ENCODE measurements at regions not wholly inside any gene's neighbourhood (a gene's known extent, or its start where the extent isn't known, plus 50 kb on each side); places are given as distances from the start of the nearest gene placed in this dataset.

GRCh38 chr4:43379016-43379415, 486.5 kb downstream of the GRXCR1 start:
- FAIRE-seq, result no peak
- TF ChIP-seq TAF1 (IDR thresholded peaks at IDR 0.05; ENCODE audit: borderline replicate concordance, low read depth, low read length) (no peak), POLR2A (IDR thresholded peaks at IDR 0.05; ENCODE audit: low read depth, low read length) (no peak), POLR2AphosphoS5 (IDR thresholded peaks at IDR 0.05; ENCODE audit: low read depth, low read length) (no peak)
- DNase-seq (ENCODE audit: insufficient read length), result no peak

GRCh38 chr4:43380093-43380492, 487.6 kb downstream of the GRXCR1 start:
- TF ChIP-seq POLR2A (IDR thresholded peaks at IDR 0.05; ENCODE audit: low read depth, low read length) (no peak), TAF1 (IDR thresholded peaks at IDR 0.05; ENCODE audit: borderline replicate concordance, low read depth, low read length) (no peak), POLR2AphosphoS5 (IDR thresholded peaks at IDR 0.05; ENCODE audit: low read depth, low read length) (no peak)
- DNase-seq (ENCODE audit: insufficient read length) (no peak), FAIRE-seq (no peak)

GRCh38 chr4:43391069-43391468, 498.6 kb downstream of the GRXCR1 start:
- no peak for FAIRE-seq
- TF ChIP-seq POLR2A (IDR thresholded peaks at IDR 0.05; ENCODE audit: low read depth, low read length), result no peak
- no peak for TF ChIP-seq TAF1 (IDR thresholded peaks at IDR 0.05; ENCODE audit: borderline replicate concordance, low read depth, low read length)
- TF ChIP-seq POLR2AphosphoS5 (IDR thresholded peaks at IDR 0.05; ENCODE audit: low read depth, low read length), result no peak
- DNase-seq (ENCODE audit: insufficient read length), result no peak

- no peak for DNase-seq (ENCODE audit: insufficient read length)
- no peak for TF ChIP-seq POLR2AphosphoS5 (IDR thresholded peaks at IDR 0.05; ENCODE audit: low read depth, low read length)
- TF ChIP-seq POLR2A (IDR thresholded peaks at IDR 0.05; ENCODE audit: low read depth, low read length), result no peak
- TF ChIP-seq TAF1 (IDR thresholded peaks at IDR 0.05; ENCODE audit: borderline replicate concordance, low read depth, low read length), result no peak
Measured at GRCh38 chr4:43394976-43395375, 502.5 kb downstream of the GRXCR1 start.

GRCh38 chr4:43399726-43400125, 507.2 kb downstream of the GRXCR1 start:
- FAIRE-seq (no peak), DNase-seq (ENCODE audit: insufficient read length) (no peak)
- TF ChIP-seq POLR2AphosphoS5 (IDR thresholded peaks at IDR 0.05; ENCODE audit: low read depth, low read length) (no peak), POLR2A (IDR thresholded peaks at IDR 0.05; ENCODE audit: low read depth, low read length) (no peak)

More at GRCh38 chr4:43394976-43395375, 502.5 kb downstream of the GRXCR1 start:
- no peak for FAIRE-seq

- DNase-seq (ENCODE audit: insufficient read length) (no peak), FAIRE-seq (no peak)
- TF ChIP-seq POLR2A (IDR thresholded peaks at IDR 0.05; ENCODE audit: low read depth, low read length) (no peak), TAF1 (IDR thresholded peaks at IDR 0.05; ENCODE audit: borderline replicate concordance, low read depth, low read length) (no peak), POLR2AphosphoS5 (IDR thresholded peaks at IDR 0.05; ENCODE audit: low read depth, low read length) (no peak)
Measured at GRCh38 chr4:43402393-43402792, 509.9 kb downstream of the GRXCR1 start.

- no peak for FAIRE-seq
- DNase-seq (ENCODE audit: insufficient read length), result no peak
- TF ChIP-seq TAF1 (IDR thresholded peaks at IDR 0.05; ENCODE audit: borderline replicate concordance, low read depth, low read length) (no peak), POLR2AphosphoS5 (IDR thresholded peaks at IDR 0.05; ENCODE audit: low read depth, low read length) (no peak), POLR2A (IDR thresholded peaks at IDR 0.05; ENCODE audit: low read depth, low read length) (no peak)
Measured at GRCh38 chr4:43410636-43411035, 518.1 kb downstream of the GRXCR1 start.

GRCh38 chr4:43411226-43411625, 518.7 kb downstream of the GRXCR1 start:
- no peak for TF ChIP-seq POLR2A (IDR thresholded peaks at IDR 0.05; ENCODE audit: low read depth, low read length)
- no peak for TF ChIP-seq TAF1 (IDR thresholded peaks at IDR 0.05; ENCODE audit: borderline replicate concordance, low read depth, low read length)
- TF ChIP-seq POLR2AphosphoS5 (IDR thresholded peaks at IDR 0.05; ENCODE audit: low read depth, low read length), result no peak
- no peak for DNase-seq (ENCODE audit: insufficient read length)
- no peak for FAIRE-seq

- TF ChIP-seq POLR2AphosphoS5 (IDR thresholded peaks at IDR 0.05; ENCODE audit: low read depth, low read length) (no peak), POLR2A (IDR thresholded peaks at IDR 0.05; ENCODE audit: low read depth, low read length) (no peak), TAF1 (IDR thresholded peaks at IDR 0.05; ENCODE audit: borderline replicate concordance, low read depth, low read length) (no peak)
- DNase-seq (ENCODE audit: insufficient read length) (no peak), FAIRE-seq (no peak)
Measured at GRCh38 chr4:43423276-43423675, 530.8 kb downstream of the GRXCR1 start.

GRCh38 chr4:43425206-43425605, 532.7 kb downstream of the GRXCR1 start:
- DNase-seq (ENCODE audit: insufficient read length) (no peak), FAIRE-seq (no peak)
- TF ChIP-seq POLR2AphosphoS5 (IDR thresholded peaks at IDR 0.05; ENCODE audit: low read depth, low read length), result no peak

GRCh38 chr4:43435291-43435690, 542.8 kb downstream of the GRXCR1 start:
- no peak for DNase-seq (ENCODE audit: insufficient read length)
- no peak for TF ChIP-seq POLR2AphosphoS5 (IDR thresholded peaks at IDR 0.05; ENCODE audit: low read depth, low read length)
- no peak for TF ChIP-seq TAF1 (IDR thresholded peaks at IDR 0.05; ENCODE audit: borderline replicate concordance, low read depth, low read length)
- no peak for TF ChIP-seq POLR2A (IDR thresholded peaks at IDR 0.05; ENCODE audit: low read depth, low read length)
- FAIRE-seq, result no peak

- FAIRE-seq (no peak), DNase-seq (ENCODE audit: insufficient read length) (no peak)
- TF ChIP-seq POLR2AphosphoS5 (IDR thresholded peaks at IDR 0.05; ENCODE audit: low read depth, low read length) (no peak), POLR2A (IDR thresholded peaks at IDR 0.05; ENCODE audit: low read depth, low read length) (no peak), TAF1 (IDR thresholded peaks at IDR 0.05; ENCODE audit: borderline replicate concordance, low read depth, low read length) (no peak)
Measured at GRCh38 chr4:43452948-43453347, 560.4 kb downstream of the GRXCR1 start.

GRCh38 chr4:43456383-43456782, 563.9 kb downstream of the GRXCR1 start:
- FAIRE-seq, result no peak
- TF ChIP-seq TAF1 (IDR thresholded peaks at IDR 0.05; ENCODE audit: borderline replicate concordance, low read depth, low read length) (no peak), POLR2AphosphoS5 (IDR thresholded peaks at IDR 0.05; ENCODE audit: low read depth, low read length) (no peak), POLR2A (IDR thresholded peaks at IDR 0.05; ENCODE audit: low read depth, low read length) (no peak)
- DNase-seq (ENCODE audit: insufficient read length), result no peak

Data from GM12892 (cell line).